GM03348 (cell line): ENCODE measurements at regions not wholly inside any gene's neighbourhood (a gene's known extent, or its start where the extent isn't known, plus 50 kb on each side); places are given as distances from the start of the nearest gene placed in this dataset.
"Not testable (repeated sequence)": the region's sequence is repeated elsewhere in the genome, so short reads cannot be mapped to it uniquely, and the experiment has no call there.

Experiments used
- DNase-seq: peaks from one replicate; pipeline ENCODE4 v3.0.0; 2012; ENCODE audit warnings: low spot score

GRCh38 chr3:170705131-170705530 is 119.3 kb upstream of the SLC7A14 start:
- no peak for DNase-seq

- DNase-seq: peak; percentile 76
These were observed 117.3 kb upstream of the SLC7A14 start for GRCh38 chr3:170703121-170703588.

- no peak for DNase-seq
These were observed 116.1 kb upstream of the SLC7A14 start for GRCh38 chr3:170701696-170702678.

- DNase-seq: no peak
These were observed 114.2 kb upstream of the SLC7A14 start for GRCh38 chr3:170700054-170700404.

GRCh38 chr3:170699158-170700053 is 113.5 kb upstream of the SLC7A14 start:
- no peak for DNase-seq

- no peak for DNase-seq
These were observed 112.0 kb upstream of the SLC7A14 start for GRCh38 chr3:170697908-170698307.

GRCh38 chr3:170697131-170697530 is 111.3 kb upstream of the SLC7A14 start:
- no peak for DNase-seq

GRCh38 chr3:170695486-170696064 is 109.7 kb upstream of the SLC7A14 start:
- no peak for DNase-seq

- DNase-seq: no peak
These were observed 106.8 kb upstream of the SLC7A14 start for GRCh38 chr3:170692720-170693119.

- DNase-seq: no peak
These were observed 104.7 kb upstream of the SLC7A14 start for GRCh38 chr3:170690661-170690981.

GRCh38 chr3:170689893-170690660 is 104.2 kb upstream of the SLC7A14 start:
- peak; percentile 50 for DNase-seq

- peak; percentile 91 for DNase-seq
These were observed 103.5 kb upstream of the SLC7A14 start for GRCh38 chr3:170689296-170689829.

GRCh38 chr3:170688222-170688621 is 102.3 kb upstream of the SLC7A14 start:
- DNase-seq: not testable (repeated sequence)

- no peak for DNase-seq
These were observed 94.7 kb upstream of the SLC7A14 start for GRCh38 chr3:170680593-170680992.

- DNase-seq: no peak
These were observed 93.3 kb upstream of the SLC7A14 start for GRCh38 chr3:170679190-170679589.

GRCh38 chr3:170670504-170670903 is 84.6 kb upstream of the SLC7A14 start:
- no peak for DNase-seq

- DNase-seq: not testable (repeated sequence)
These were observed 77.1 kb upstream of the SLC7A14 start for GRCh38 chr3:170662986-170663385.

- no peak for DNase-seq
These were observed 74.3 kb upstream of the SLC7A14 start for GRCh38 chr3:170660139-170660538.

- no peak for DNase-seq
These were observed 71.4 kb upstream of the SLC7A14 start for GRCh38 chr3:170657312-170657711.

- DNase-seq: no peak
These were observed 70.4 kb upstream of the SLC7A14 start for GRCh38 chr3:170656284-170656683.

- DNase-seq: no peak
These were observed 67.9 kb upstream of the SLC7A14 start for GRCh38 chr3:170653801-170654200.
